HCT116 (cell line): ENCODE measurements at regions not wholly inside any gene's neighbourhood (a gene's known extent, or its start where the extent isn't known, plus 50 kb on each side); places are given as distances from the start of the nearest gene placed in this dataset.

ENCODE experiments used
- ATAC-seq: fragments of 200-7000 bp; cut with Tn5 transposase; 2 replicates; pipeline ENCODE4 v1.9.1; 2020; ENCODE audit warnings: mild to moderate bottlenecking, moderate library complexity
- BruUV-seq: library from RNA; stranded (reverse); fragments of 400-500 nt; replicated peaks from 2 replicates; lab custom pipeline; 2021; lab: Mats Ljungman, UMichigan
- CTCF ChIA-PET: fragments of 300-600 bp; sonication (Branson Sonifier 250); formaldehyde crosslinking; loops from one replicate; lab custom pipeline; 2021; ENCODE audit warnings: antibody characterized with exemption; lab: Charles Lee
- POLR2A ChIA-PET: fragments of 300-600, 350-600 bp; sonication (Branson Sonifier 250); formaldehyde crosslinking; loops from one replicate; lab custom pipeline; 2021; ENCODE audit warnings: antibody characterized with exemption; lab: Charles Lee
- RAD21 ChIA-PET, 2 experiments: fragments of 300-600 bp; sonication (Branson Sonifier 250); formaldehyde crosslinking; loops; one replicate each; lab custom pipeline; 2023; ENCODE audit warnings: low total read pairs in 2 of 2; ENCODE audit not compliant: uncharacterized antibody in 2 of 2, unreplicated experiment in 2 of 2, low non-redundant PET in 1 of 2; lab: Charles Lee
- DNase-seq: peaks from one replicate; pipeline ENCODE4 v3.0.0-alpha.2; 2010; ENCODE audit warnings: low read depth, low spot score
- H2AFZ ChIP-seq: fragments of 200-600 bp; shearing (Covaris generic), sonication (generic); 2 replicates; pipeline ENCODE4 v1.6.1; 2017; ENCODE audit warnings: low read depth, mixed run types, mixed read lengths, antibody characterized with exemption, low read length; ENCODE audit not compliant: poor library complexity, severe bottlenecking
- H3K27ac ChIP-seq: 2 replicates; pipeline ENCODE4 v1.5.1; 2012; ENCODE audit warnings: low read depth, low read length
- H3K27me3 ChIP-seq: fragments of 200-600 bp; sonication (generic); 2 replicates; pipeline ENCODE4 v1.6.1; 2016; ENCODE audit warnings: mixed run types, low read length, mixed read lengths; ENCODE audit not compliant: insufficient read depth
- H3K36me3 ChIP-seq, 2 experiments: fragments of 200-500 bp in 1 of 2; fragments of 200-600 bp in 1 of 2; sonication (Bioruptor generic) in 1 of 2; sonication (generic) in 1 of 2; 2 replicates each; pipeline versions ENCODE4 v1.5.1 to v1.6.1; 2014 to 2016; ENCODE audit warnings: low read length in 2 of 2, inconsistent platforms in 1 of 2, mixed read lengths in 1 of 2, mixed run types in 1 of 2; ENCODE audit not compliant: insufficient read depth in 2 of 2, control insufficient read depth in 1 of 2
- H3K4me1 ChIP-seq, 2 experiments: fragments of 200-600 bp in 1 of 2; sonication (generic) in 1 of 2; 2 replicates each; pipeline versions ENCODE4 v1.5.1 to v1.6.1; 2012 to 2017; ENCODE audit warnings: low read length in 2 of 2, inconsistent platforms in 1 of 2, mild to moderate bottlenecking in 1 of 2, mixed read lengths in 1 of 2, mixed run types in 1 of 2, moderate library complexity in 1 of 2; ENCODE audit not compliant: insufficient read depth in 2 of 2, control insufficient read depth in 1 of 2
- H3K4me2 ChIP-seq: fragments of 200-600 bp; sonication (generic); 2 replicates; pipeline ENCODE4 v1.6.1; 2017; ENCODE audit warnings: mixed run types, low read length, mixed read lengths
- H3K4me3 ChIP-seq, 2 experiments: fragments of 200-600 bp in 1 of 2; sonication (generic) in 1 of 2; replicated peaks in 1 of 2; 2 replicates each; pipeline ENCODE4 v1.5.1; 2011 to 2016; ENCODE audit warnings: low read length in 2 of 2, control low read depth in 1 of 2, low read depth in 1 of 2, mild to moderate bottlenecking in 1 of 2, mixed read lengths in 1 of 2, mixed run types in 1 of 2
- H3K79me2 ChIP-seq: fragments of 200-600 bp; sonication (generic); 2 replicates; pipeline ENCODE4 v1.6.1; 2017; ENCODE audit warnings: mild to moderate bottlenecking, mixed run types, low read length, moderate library complexity, mixed read lengths; ENCODE audit not compliant: insufficient read depth
- H3K9ac ChIP-seq: fragments of 200-600 bp; sonication (generic); 2 replicates; pipeline ENCODE4 v1.6.1; 2016; ENCODE audit warnings: low read length, mixed read lengths
- H3K9me2 ChIP-seq: fragments of 200-600 bp; sonication (generic), shearing (Covaris generic); 2 replicates; pipeline ENCODE4 v1.6.1; 2017; ENCODE audit warnings: mixed run types, mild to moderate bottlenecking, moderate library complexity; ENCODE audit not compliant: insufficient read depth
- H3K9me3 ChIP-seq, 2 experiments: fragments of 200-500 bp in 1 of 2; fragments of 200-600 bp in 1 of 2; sonication (Bioruptor generic) in 1 of 2; sonication (generic) in 1 of 2; 2 replicates each; pipeline ENCODE4 v1.6.1; 2014 to 2017; ENCODE audit warnings: low read length in 2 of 2, mixed read lengths in 2 of 2, inconsistent platforms in 1 of 2, low read depth in 1 of 2, mild to moderate bottlenecking in 1 of 2, mixed run types in 1 of 2, moderate library complexity in 1 of 2; ENCODE audit not compliant: control insufficient read depth in 1 of 2, insufficient read depth in 1 of 2
- H4K20me1 ChIP-seq: fragments of 200-600 bp; sonication (generic), shearing (Covaris generic); 2 replicates; pipeline ENCODE4 v1.6.1; 2017; ENCODE audit warnings: mixed run types, mild to moderate bottlenecking, moderate library complexity; ENCODE audit not compliant: insufficient read depth
- CBX3 ChIP-seq: IDR thresholded peaks from 2 replicates; pipeline ENCODE4 v1.6.1; 2012; ENCODE audit warnings: low read depth
- ELF1 ChIP-seq: IDR thresholded peaks from 2 replicates; pipeline ENCODE4 v1.6.1; 2012; ENCODE audit warnings: low read depth, borderline replicate concordance
- EZH2 ChIP-seq: fragments of 200-600 bp; sonication (generic); IDR thresholded peaks from 2 replicates; pipeline ENCODE4 v1.6.1; 2017; ENCODE audit warnings: antibody characterized with exemption, mixed run types
- FOSL1 ChIP-seq: IDR thresholded peaks from 2 replicates; pipeline ENCODE4 v1.6.1; 2012; ENCODE audit warnings: low read depth
- JUND ChIP-seq: IDR thresholded peaks from 2 replicates; pipeline ENCODE4 v1.6.1; 2012
- POLR2A ChIP-seq: IDR thresholded peaks from 2 replicates; pipeline ENCODE4 v1.7.0; 2011; ENCODE audit warnings: borderline replicate concordance; ENCODE audit not compliant: insufficient read depth, insufficient read length; ENCODE audit errors: extremely low read depth
- POLR2AphosphoS5 ChIP-seq: IDR thresholded peaks from 2 replicates; pipeline ENCODE4 v1.6.1; 2011; ENCODE audit warnings: mild to moderate bottlenecking, low read depth, low read length, moderate library complexity
- SIN3A ChIP-seq: IDR thresholded peaks from 2 replicates; pipeline ENCODE4 v1.6.1; 2012; ENCODE audit warnings: low read depth
- SP1 ChIP-seq: IDR thresholded peaks from 2 replicates; pipeline ENCODE4 v1.6.1; 2012; ENCODE audit warnings: low read depth
- SRF ChIP-seq: IDR thresholded peaks from 2 replicates; pipeline ENCODE4 v1.6.1; 2012; ENCODE audit warnings: low read depth
- TCF7L2 ChIP-seq: IDR thresholded peaks from 2 replicates; pipeline ENCODE4 v1.7.0; 2011; ENCODE audit warnings: borderline replicate concordance, inconsistent platforms; ENCODE audit not compliant: insufficient read depth, insufficient read length; ENCODE audit errors: extremely low read depth
- YY1 ChIP-seq: IDR thresholded peaks from 2 replicates; pipeline ENCODE4 v1.6.1; 2011; ENCODE audit warnings: low read length, low read depth, moderate library complexity, mild to moderate bottlenecking; ENCODE audit not compliant: insufficient replicate concordance; ENCODE audit errors: extremely low read depth
- ZFX ChIP-seq: fragments of 450-650 bp; IDR thresholded peaks from 2 replicates; pipeline ENCODE4 v1.6.1; 2017
- ZNF274 ChIP-seq: fragments of 200-500 bp; sonication (Bioruptor generic); IDR thresholded peaks from 2 replicates; pipeline ENCODE4 v1.6.1; 2014; ENCODE audit warnings: mild to moderate bottlenecking, low read depth, low read length, inconsistent platforms
- intact Hi-C: fragments of 100-400 bp; cut with micrococcal nuclease; formaldehyde crosslinking; loops from 2 replicates; pipeline ENCODE4 v1.10.0; 2022
- TF ChIP-seq, protein P1 (sequence below): IDR thresholded peaks from 2 replicates; pipeline ENCODE4 v1.6.1; 2011; ENCODE audit warnings: mild to moderate bottlenecking, low read length, moderate library complexity; ENCODE audit not compliant: insufficient replicate concordance; ENCODE audit errors: extremely low read depth
- TF ChIP-seq, protein P2 (sequence below): IDR thresholded peaks from 2 replicates; pipeline ENCODE4 v1.6.1; 2012; ENCODE audit warnings: low read depth
- TF ChIP-seq, protein P3 (sequence below): IDR thresholded peaks from 2 replicates; pipeline ENCODE4 v1.6.1; 2012
- TF ChIP-seq, protein P4 (sequence below): IDR thresholded peaks from 2 replicates; pipeline ENCODE4 v1.6.1; 2012

DNA sequence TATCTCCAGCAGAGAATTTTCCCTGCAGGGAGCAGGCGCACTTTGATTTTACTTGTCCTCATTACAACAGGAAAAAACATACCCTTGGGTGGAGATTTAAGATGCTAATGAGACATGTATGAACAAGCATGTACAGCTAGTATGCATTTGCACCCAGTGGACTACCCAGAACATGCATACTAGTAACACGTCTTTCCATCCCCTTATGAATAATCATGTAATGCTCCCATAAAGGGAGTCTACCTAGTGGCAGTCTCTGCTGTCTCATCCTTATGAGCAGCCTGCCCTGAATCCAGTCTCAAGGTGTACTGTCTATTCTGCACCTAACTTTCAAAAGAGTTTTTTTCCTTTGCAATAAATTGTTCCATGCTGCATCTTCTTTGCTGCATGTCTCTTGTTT lies 1222.0 kb downstream of the ROBO1 start:
- Histone ChIP-seq H3K27ac (no peak overlapping the region), H4K20me1 (no peaks in the 10 kb centered on the region), H2AFZ (no peak overlapping the region), H3K9ac (no peak overlapping the region), H3K9me2 (no peaks in the 10 kb centered on the region), H3K4me2 (no peak overlapping the region), H3K36me3 (no peaks in the 10 kb centered on the region), H3K9me3 (peaks cover 19 to 22% of the 10 kb centered on the region in 2 experiments; a peak in 2 of 4 replicates), H3K79me2 (no peaks in the 10 kb centered on the region), H3K27me3 (no peaks in the 10 kb centered on the region), H3K4me3 (no peak overlapping the region), H3K4me1 (no peaks in the 10 kb centered on the region)
- CTCF ChIA-PET, result no interaction called here
- RAD21 ChIA-PET, result no interaction called here
- ATAC-seq (no peak), DNase-seq (no peak)
- TF ChIP-seq, protein P1, sequence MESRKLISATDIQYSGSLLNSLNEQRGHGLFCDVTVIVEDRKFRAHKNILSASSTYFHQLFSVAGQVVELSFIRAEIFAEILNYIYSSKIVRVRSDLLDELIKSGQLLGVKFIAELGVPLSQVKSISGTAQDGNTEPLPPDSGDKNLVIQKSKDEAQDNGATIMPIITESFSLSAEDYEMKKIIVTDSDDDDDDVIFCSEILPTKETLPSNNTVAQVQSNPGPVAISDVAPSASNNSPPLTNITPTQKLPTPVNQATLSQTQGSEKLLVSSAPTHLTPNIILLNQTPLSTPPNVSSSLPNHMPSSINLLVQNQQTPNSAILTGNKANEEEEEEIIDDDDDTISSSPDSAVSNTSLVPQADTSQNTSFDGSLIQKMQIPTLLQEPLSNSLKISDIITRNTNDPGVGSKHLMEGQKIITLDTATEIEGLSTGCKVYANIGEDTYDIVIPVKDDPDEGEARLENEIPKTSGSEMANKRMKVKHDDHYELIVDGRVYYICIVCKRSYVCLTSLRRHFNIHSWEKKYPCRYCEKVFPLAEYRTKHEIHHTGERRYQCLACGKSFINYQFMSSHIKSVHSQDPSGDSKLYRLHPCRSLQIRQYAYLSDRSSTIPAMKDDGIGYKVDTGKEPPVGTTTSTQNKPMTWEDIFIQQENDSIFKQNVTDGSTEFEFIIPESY, result no peak
- TF ChIP-seq SRF (no peak), TCF7L2 (no peak), ZFX (no peak), EZH2 (no peak), POLR2AphosphoS5 (no peak), SIN3A (no peak), YY1 (no peak), ZNF274 (no peak), POLR2A (no peak), JUND (no peak), FOSL1 (no peak), ELF1 (no peak), SP1 (no peak), CBX3 (no peak)
- TF ChIP-seq, protein P2, sequence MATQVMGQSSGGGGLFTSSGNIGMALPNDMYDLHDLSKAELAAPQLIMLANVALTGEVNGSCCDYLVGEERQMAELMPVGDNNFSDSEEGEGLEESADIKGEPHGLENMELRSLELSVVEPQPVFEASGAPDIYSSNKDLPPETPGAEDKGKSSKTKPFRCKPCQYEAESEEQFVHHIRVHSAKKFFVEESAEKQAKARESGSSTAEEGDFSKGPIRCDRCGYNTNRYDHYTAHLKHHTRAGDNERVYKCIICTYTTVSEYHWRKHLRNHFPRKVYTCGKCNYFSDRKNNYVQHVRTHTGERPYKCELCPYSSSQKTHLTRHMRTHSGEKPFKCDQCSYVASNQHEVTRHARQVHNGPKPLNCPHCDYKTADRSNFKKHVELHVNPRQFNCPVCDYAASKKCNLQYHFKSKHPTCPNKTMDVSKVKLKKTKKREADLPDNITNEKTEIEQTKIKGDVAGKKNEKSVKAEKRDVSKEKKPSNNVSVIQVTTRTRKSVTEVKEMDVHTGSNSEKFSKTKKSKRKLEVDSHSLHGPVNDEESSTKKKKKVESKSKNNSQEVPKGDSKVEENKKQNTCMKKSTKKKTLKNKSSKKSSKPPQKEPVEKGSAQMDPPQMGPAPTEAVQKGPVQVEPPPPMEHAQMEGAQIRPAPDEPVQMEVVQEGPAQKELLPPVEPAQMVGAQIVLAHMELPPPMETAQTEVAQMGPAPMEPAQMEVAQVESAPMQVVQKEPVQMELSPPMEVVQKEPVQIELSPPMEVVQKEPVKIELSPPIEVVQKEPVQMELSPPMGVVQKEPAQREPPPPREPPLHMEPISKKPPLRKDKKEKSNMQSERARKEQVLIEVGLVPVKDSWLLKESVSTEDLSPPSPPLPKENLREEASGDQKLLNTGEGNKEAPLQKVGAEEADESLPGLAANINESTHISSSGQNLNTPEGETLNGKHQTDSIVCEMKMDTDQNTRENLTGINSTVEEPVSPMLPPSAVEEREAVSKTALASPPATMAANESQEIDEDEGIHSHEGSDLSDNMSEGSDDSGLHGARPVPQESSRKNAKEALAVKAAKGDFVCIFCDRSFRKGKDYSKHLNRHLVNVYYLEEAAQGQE, result no peak
- TF ChIP-seq, protein P3, sequence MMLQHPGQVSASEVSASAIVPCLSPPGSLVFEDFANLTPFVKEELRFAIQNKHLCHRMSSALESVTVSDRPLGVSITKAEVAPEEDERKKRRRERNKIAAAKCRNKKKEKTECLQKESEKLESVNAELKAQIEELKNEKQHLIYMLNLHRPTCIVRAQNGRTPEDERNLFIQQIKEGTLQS, result no peak
- TF ChIP-seq, protein P4, sequence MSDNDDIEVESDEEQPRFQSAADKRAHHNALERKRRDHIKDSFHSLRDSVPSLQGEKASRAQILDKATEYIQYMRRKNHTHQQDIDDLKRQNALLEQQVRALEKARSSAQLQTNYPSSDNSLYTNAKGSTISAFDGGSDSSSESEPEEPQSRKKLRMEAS, result no peak
- POLR2A ChIA-PET, result no interaction called here
- BruUV-seq, result no TSS peak
- intact Hi-C loops, result no loop called here
